ENCODE measurements at regions not wholly inside any gene's neighbourhood (a gene's known extent, or its start where the extent isn't known, plus 50 kb on each side); places are given as distances from the start of the nearest gene placed in this dataset.

- H4K20me1 ChIP-seq (ENCODE audit: insufficient read depth, low read length): no peaks in the 10 kb centered on the region
- no TSS peak for BruUV-seq (replicated peaks)
- in situ Hi-C loops (cut with HindIII; ENCODE audit: extremely low pct_ligation_motif_present, low pct_unique_long_range_greater_than_20kb) (no loop called here), intact Hi-C loops (cut with micrococcal nuclease; ENCODE audit: unreplicated experiment) (no loop called here)
- no peak overlapping the region for H3K4me2 ChIP-seq (ENCODE audit: low read depth, low read length)
- H3K4me1 ChIP-seq (ENCODE audit: insufficient read depth, low read length): no peaks in the 10 kb centered on the region
- ATAC-seq: no peak
- no peak overlapping the region for H3K9ac ChIP-seq (ENCODE audit: insufficient read depth, low read depth, low read length)
- CTCF ChIA-PET (ENCODE audit: low intra/inter-chr PET ratio, low total read pairs): no interaction called here
- no peak for DNase-seq (ENCODE audit: low spot score)
- no peaks in the 10 kb centered on the region for H3K36me3 ChIP-seq (replicated peaks in 1 of 2; ENCODE audit: control insufficient read depth in 1 of 2, insufficient read depth in 2 of 2, low read length in 2 of 2)
- no peak overlapping the region for H3K27ac ChIP-seq (ENCODE audit: extremely low read length, insufficient read depth, low read length)
- H2AFZ ChIP-seq (ENCODE audit: low read length): no peak overlapping the region
- TF ChIP-seq ZNF619 (CRISPR knock-in tag; IDR thresholded peaks at IDR 0.05) (no peak), ELF4 (CRISPR knock-in tag; IDR thresholded peaks at IDR 0.05; ENCODE audit: borderline replicate concordance) (no peak), CHCHD3 (CRISPR knock-in tag; IDR thresholded peaks at IDR 0.05) (no peak)
- no peaks in the 10 kb centered on the region for H3K79me2 ChIP-seq (ENCODE audit: insufficient read depth, low read length)
- no peak for FAIRE-seq
- H3K4me3 ChIP-seq (replicated peaks in 1 of 3; ENCODE audit: insufficient read depth in 1 of 3, low read depth in 2 of 3, low read length in 3 of 3): no peak overlapping the region
- H3K9me3 ChIP-seq (ENCODE audit: low read length): peaks cover 5% of the 10 kb centered on the region
- POLR2A ChIA-PET: no interaction called here
- WGBS (ENCODE audit: low lambda C conversion rate): 0% methylated on average over 1 of the region's 1 CpG
- H3K27me3 ChIP-seq (ENCODE audit: control insufficient read depth in 1 of 2, insufficient read depth in 2 of 2, low read length in 2 of 2): no peaks in the 10 kb centered on the region
These were observed 241.3 kb downstream of the PRDM2 start for GRCh38 chr1:13941315-13941714.

DNA sequence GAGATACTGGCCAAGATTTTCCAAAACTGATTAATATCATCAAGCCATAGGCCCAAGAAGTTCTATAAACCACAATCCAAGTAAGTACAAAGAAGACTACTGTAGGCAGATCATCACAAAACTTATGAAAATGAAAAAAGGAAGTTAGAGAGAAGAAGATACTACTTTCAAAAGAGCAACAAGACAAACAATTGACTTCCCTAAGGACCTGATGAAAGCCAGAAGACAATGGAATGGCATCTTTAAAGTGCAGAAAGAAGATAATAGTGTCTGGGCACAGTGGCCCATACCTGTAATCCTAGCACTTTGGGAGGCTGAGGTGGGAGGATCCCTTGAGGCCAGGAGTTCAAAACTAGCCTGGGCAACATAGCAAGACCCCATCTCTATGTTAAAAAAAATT is 243.1 kb downstream of the PRDM2 start:
- Histone ChIP-seq H4K20me1 (ENCODE audit: insufficient read depth, low read length) (no peaks in the 10 kb centered on the region), H2AFZ (ENCODE audit: low read length) (no peak overlapping the region), H3K4me1 (ENCODE audit: insufficient read depth, low read length) (no peaks in the 10 kb centered on the region), H3K9ac (ENCODE audit: insufficient read depth, low read depth, low read length) (no peak overlapping the region), H3K4me2 (ENCODE audit: low read depth, low read length) (no peak overlapping the region), H3K27ac (ENCODE audit: extremely low read length, insufficient read depth, low read length) (no peak overlapping the region), H3K4me3 (replicated peaks in 1 of 3; ENCODE audit: insufficient read depth in 1 of 3, low read depth in 2 of 3, low read length in 3 of 3) (no peak overlapping the region), H3K36me3 (replicated peaks in 1 of 2; ENCODE audit: control insufficient read depth in 1 of 2, insufficient read depth in 2 of 2, low read length in 2 of 2) (no peaks in the 10 kb centered on the region), H3K79me2 (ENCODE audit: insufficient read depth, low read length) (no peaks in the 10 kb centered on the region), H3K9me3 (ENCODE audit: low read length) (peaks cover 5% of the 10 kb centered on the region), H3K27me3 (ENCODE audit: control insufficient read depth in 1 of 2, insufficient read depth in 2 of 2, low read length in 2 of 2) (peaks cover 0 to 9% of the 10 kb centered on the region in 2 experiments; a peak in 1 of 5 replicates)
- no peak for FAIRE-seq
- DNase-seq (ENCODE audit: low spot score): no peak
- in situ Hi-C loops (cut with HindIII; ENCODE audit: extremely low pct_ligation_motif_present, low pct_unique_long_range_greater_than_20kb) (no loop called here), intact Hi-C loops (cut with micrococcal nuclease; ENCODE audit: unreplicated experiment) (no loop called here)
- no peak for ATAC-seq
- ChIA-PET POLR2A (no interaction called here), CTCF (ENCODE audit: low intra/inter-chr PET ratio, low total read pairs) (no interaction called here)
- BruUV-seq (replicated peaks): no TSS peak
- TF ChIP-seq, protein P1, sequence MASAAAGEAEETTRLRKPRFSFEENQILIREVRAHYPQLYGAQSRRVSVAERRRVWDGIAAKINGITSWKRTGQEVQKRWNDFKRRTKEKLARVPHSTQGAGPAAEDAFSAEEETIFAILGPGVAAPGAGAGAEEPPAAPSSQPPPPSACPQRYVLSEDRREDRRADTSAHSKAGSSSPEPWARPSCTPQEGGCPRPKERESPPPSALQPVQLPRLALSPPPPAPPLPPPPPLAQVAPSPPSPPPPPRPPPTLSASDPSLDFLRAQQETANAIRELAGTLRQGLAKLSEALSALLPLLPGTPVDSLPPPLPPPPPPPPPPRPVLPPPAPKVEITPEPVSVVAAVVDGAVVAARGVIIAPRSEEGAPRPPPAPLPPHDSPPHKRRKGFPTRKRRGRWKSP (CRISPR knock-in tag; IDR thresholded peaks at IDR 0.05): no peak
- TF ChIP-seq ZNF317 (CRISPR knock-in tag; IDR thresholded peaks at IDR 0.05): peak; percentile 92
- TF ChIP-seq CENPT (CRISPR knock-in tag; IDR thresholded peaks at IDR 0.05; ENCODE audit: low read depth): no peak
- no peak for TF ChIP-seq NR2F2 (IDR thresholded peaks at IDR 0.05; ENCODE audit: borderline replicate concordance, low read depth)
- TF ChIP-seq, protein P2, sequence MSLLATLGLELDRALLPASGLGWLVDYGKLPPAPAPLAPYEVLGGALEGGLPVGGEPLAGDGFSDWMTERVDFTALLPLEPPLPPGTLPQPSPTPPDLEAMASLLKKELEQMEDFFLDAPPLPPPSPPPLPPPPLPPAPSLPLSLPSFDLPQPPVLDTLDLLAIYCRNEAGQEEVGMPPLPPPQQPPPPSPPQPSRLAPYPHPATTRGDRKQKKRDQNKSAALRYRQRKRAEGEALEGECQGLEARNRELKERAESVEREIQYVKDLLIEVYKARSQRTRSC (CRISPR knock-in tag; IDR thresholded peaks at IDR 0.05; ENCODE audit: low read depth): no peak
- no peak for TF ChIP-seq GATA4 (IDR thresholded peaks at IDR 0.05; ENCODE audit: borderline replicate concordance, low read depth)
